ENCODE measurements at regions not wholly inside any gene's neighbourhood (a gene's known extent, or its start where the extent isn't known, plus 50 kb on each side); places are given as distances from the start of the nearest gene placed in this dataset.
A peak's percentile ranks its signal among the peaks of the same experiment; 100 is the strongest.
"Not testable (repeated sequence)": the region's sequence is repeated elsewhere in the genome, so short reads cannot be mapped to it uniquely, and the experiment has no call there.

- DNase-seq (ENCODE audit: low read depth in 2 of 2), result no peak
Measured at GRCh38 chr3:163555918-163556317, 1522.4 kb downstream of the SI start.

DNA sequence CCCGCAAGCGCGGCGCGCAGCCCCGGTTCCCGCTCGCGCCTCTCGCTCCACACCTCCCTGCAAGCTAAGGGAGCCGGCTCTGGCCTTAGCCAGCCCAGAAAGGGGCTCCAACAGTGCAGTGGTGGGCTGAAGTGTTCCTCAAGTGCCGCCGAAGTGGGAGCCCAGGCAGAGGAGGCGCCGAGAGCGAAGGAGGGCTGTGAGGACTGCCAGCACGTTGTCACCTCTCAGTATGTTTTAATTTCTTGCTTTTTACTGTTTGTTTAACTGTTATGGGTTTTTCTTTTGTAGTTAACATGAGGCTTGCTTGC lies 1525.7 kb downstream of the SI start:
- no peak for DNase-seq (ENCODE audit: low read depth in 2 of 2)

- not testable (repeated sequence) for DNase-seq (ENCODE audit: low read depth in 2 of 2)
Measured at GRCh38 chr3:163551915-163552658, 1526.2 kb downstream of the SI start.

DNA sequence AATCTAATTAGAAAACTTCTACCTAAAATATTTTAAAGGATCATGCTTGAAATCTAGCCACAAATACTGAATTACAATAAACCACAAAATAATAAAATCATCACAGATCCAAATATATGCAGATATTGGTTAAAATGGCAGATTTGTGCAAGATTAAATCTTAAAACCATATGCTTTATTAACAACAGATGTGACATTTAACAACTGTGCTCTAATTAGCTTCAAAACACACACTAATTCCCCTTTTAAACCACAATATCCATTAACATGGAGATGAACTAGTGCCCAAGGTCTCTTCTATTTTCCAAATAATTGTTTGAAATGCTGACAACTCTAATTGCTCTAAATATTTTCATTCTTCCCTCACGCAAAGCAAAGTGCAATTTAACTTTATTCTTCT lies 1530.3 kb downstream of the SI start:
- DNase-seq (ENCODE audit: low read depth in 2 of 2), result no peak

DNA sequence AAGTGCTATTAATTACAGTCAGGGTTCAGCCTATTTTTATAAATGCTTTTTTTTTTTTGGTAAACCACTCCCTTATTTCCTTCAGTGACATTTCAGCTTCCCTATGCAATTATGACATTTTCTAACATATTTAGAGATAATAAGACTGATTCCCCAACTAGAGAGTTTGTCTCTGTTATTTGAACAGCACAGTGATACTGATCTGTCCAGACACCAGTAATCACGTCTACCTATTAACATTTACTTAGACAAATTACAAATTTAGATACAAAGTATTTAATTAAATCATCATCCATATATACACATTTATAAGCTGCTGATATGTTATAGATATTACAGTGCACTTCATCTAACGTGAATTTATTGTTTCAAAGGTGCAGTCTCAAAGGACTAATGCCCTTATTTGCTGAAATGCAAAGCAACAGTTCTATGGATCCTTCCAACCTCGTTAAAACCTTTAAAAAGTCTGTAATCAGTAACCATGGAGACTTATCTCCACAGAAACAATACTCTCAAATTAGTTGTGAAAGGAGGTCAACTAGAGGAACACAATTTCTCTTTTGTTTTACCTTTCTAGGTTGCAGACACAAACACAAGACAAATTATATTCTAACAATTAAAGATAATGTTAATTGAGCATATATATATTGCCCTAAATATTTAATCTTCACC lies 1531.1 kb downstream of the SI start:
- no peak for DNase-seq (ENCODE audit: low read depth in 2 of 2)

GRCh38 chr3:163543662-163544061 lies 1534.6 kb downstream of the SI start:
- no peak for DNase-seq (ENCODE audit: low read depth in 2 of 2)

DNA sequence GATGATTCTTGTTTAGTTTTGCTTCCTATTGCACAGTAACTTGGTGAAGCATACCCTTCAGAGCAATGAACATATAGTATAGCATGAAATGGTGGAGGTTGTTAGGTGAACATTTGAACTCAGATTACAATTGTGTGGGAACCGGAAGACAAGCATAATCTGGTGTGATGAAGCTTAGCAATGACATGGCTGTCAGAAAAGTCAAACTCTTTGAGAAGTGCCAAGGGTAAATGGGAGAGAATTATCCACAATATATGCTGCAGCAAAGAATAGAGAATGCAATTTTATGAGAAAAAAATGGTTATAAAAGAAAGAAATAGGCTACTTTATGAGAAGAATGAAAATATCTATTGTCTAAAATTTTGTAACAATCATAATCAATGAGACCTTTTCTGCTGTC lies 1536.7 kb downstream of the SI start:
- no peak for DNase-seq (ENCODE audit: low read depth in 2 of 2)

- DNase-seq (ENCODE audit: low read depth in 2 of 2), result no peak
Measured at GRCh38 chr3:163538387-163538786, 1539.9 kb downstream of the SI start.

DNA sequence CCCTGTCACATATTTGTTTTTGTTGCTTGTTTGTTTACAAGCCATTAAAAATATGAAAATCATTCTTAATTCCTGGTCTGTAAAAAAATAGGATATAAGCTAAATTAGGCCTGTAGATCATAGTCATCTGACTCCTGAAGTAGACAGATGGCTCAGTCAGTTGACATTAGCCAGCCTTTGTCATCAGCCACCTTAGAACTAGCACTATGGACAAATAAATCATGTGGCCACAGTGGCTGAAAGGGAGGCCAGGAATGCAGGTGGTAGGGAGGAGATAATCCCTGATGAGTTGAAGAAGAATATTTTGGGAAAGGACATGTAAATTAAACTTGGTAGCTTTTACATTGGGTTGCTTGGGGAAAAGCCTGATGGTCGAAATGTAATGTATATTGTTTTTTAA lies 1544.9 kb downstream of the SI start:
- DNase-seq (ENCODE audit: low read depth in 2 of 2), result no peak

DNA sequence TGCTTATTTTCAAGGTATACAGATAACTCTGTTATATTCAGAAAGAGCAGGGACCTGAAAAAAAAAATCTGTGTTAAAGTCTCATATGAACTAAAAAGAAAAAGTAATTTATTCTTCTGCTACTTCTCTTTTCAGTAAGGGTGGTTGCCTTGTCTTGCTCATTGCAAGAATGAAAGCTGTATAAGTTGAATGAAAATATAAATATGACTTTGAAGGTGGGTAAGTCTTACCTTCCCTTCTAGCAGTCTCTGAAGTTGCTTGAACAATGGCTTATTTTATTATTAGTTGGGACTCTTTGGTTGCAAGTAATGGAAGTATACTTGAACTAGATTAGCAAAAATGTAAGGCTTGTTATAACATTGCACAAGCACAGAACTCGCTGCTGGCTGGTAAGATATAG lies 1554.9 kb downstream of the SI start:
- DNase-seq (ENCODE audit: low read depth in 2 of 2), result no peak

DNA sequence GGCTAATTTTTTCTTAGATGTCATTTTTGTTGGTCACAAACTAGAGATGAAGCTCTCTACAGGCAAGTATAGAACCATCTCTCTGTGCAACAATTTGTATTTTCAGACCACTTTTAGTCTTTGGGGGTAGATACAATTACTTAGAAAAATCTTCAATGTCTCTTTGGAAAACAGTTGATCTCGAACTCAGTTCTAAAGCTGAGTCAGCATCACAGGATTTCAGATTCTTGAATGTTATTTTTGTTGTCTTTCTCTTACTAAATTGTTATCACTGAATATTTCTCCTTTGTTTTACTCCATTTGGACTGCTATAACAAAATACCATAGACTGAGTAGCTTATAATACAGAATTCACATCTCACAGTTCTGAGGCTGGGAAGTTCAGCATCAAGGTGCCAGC lies 1557.0 kb downstream of the SI start:
- DNase-seq (ENCODE audit: low read depth in 2 of 2), result no peak

DNA sequence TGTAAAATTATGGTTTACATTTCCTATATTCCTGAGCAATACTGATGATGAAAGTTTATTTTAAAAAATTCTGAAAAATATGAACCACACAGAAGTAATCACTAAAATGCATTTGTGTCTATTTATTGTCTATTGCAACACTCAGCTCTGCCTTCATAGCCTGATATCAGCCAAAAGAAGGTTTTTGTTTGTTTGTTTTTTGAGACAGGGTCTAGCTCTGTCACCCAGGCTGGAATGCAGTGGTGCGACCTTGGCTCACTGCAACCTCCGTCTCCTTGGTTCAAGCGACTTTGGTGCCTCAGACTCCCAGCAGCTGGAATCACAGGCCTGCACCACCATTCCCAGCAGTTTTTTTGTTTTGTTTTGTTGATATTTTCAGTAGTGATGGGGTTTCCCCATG lies 1560.2 kb downstream of the SI start:
- DNase-seq (ENCODE audit: low read depth in 2 of 2), result no peak

GRCh38 chr3:163513149-163513657 lies 1565.1 kb downstream of the SI start:
- DNase-seq (ENCODE audit: low read depth in 2 of 2), result no peak

GRCh38 chr3:163508206-163508605 lies 1570.1 kb downstream of the SI start:
- no peak for DNase-seq (ENCODE audit: low read depth in 2 of 2)

DNA sequence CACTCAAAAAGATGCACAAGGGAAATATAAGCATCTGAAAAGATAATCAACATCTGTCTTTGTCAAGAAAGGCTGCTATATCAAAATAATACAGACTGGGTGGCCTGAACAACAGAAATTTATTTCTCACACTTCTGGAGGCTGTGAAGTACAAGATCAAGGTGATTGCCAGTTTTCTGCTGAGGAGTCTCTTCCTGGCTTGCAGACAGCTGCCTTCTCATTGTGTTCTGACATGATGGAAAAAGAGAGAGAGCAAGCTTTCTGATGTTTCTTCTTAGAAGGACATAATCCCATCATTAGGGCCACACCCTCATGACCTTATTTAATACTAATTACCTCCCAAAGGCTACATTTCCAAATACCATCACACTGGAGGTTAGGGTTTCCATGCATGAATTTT lies 1573.3 kb downstream of the SI start:
- no peak for DNase-seq (ENCODE audit: low read depth in 2 of 2)

- not testable (repeated sequence) for DNase-seq (ENCODE audit: low read depth in 2 of 2)
Measured at GRCh38 chr3:163499736-163500219, 1578.5 kb downstream of the SI start.

- DNase-seq (ENCODE audit: low read depth in 2 of 2), result not testable (repeated sequence)
Measured at GRCh38 chr3:163498842-163499735, 1579.2 kb downstream of the SI start.

GRCh38 chr3:163491714-163492113 lies 1586.6 kb downstream of the SI start:
- DNase-seq (ENCODE audit: low read depth in 2 of 2), result no peak

GRCh38 chr3:163490119-163490518 lies 1588.2 kb downstream of the SI start:
- DNase-seq (ENCODE audit: low read depth in 2 of 2), result peak; percentile 1 to 4

DNA sequence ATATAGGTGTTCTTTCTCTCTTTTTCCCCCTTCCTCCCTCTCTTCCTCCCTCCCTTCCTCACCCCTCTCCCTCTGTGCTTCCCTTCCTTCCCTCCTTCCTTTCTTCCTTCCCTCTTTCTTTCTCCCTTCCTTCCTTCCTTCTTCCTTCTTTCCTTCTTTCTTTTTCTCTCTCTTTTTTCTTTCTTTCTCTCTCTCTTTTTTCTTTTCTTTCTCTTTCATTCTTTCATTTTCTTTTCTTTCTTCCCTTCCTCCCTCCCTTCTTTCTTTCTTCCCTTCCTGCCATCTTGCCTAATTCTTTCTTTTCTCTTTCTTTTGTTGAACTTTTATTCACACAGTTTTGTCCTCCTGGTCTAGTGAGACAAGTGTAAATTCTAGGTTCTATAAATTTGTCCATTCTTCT lies 1595.6 kb downstream of the SI start:
- DNase-seq (ENCODE audit: low read depth in 2 of 2), result no peak

DNA sequence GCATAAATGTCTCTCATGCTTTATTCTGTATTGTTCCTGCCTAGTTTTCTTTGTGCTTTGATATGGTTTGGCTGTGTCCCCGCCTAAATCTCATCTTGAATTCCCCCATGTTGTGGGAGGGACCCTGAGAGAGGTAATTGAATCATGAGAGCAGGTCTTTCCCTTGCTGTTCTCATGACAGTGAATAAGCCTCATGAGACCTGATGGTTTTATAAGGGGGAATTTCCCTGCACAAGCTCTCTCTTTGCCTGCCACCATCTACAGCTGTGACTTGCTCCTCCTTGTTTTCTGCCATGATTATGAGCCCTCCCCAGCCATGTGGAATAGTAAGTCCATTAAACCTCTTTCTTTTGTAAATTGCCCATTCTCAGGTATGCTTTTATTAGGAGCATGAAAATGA lies 1596.6 kb downstream of the SI start:
- no peak for DNase-seq (ENCODE audit: low read depth in 2 of 2)

GRCh38 chr3:163476179-163476578 lies 1602.1 kb downstream of the SI start:
- no peak for DNase-seq (ENCODE audit: low read depth in 2 of 2)

All from fibroblast of skin of left quadriceps (primary cell).